ENCODE measurements at regions not wholly inside any gene's neighbourhood (a gene's known extent, or its start where the extent isn't known, plus 50 kb on each side); places are given as distances from the start of the nearest gene placed in this dataset.

DNA sequence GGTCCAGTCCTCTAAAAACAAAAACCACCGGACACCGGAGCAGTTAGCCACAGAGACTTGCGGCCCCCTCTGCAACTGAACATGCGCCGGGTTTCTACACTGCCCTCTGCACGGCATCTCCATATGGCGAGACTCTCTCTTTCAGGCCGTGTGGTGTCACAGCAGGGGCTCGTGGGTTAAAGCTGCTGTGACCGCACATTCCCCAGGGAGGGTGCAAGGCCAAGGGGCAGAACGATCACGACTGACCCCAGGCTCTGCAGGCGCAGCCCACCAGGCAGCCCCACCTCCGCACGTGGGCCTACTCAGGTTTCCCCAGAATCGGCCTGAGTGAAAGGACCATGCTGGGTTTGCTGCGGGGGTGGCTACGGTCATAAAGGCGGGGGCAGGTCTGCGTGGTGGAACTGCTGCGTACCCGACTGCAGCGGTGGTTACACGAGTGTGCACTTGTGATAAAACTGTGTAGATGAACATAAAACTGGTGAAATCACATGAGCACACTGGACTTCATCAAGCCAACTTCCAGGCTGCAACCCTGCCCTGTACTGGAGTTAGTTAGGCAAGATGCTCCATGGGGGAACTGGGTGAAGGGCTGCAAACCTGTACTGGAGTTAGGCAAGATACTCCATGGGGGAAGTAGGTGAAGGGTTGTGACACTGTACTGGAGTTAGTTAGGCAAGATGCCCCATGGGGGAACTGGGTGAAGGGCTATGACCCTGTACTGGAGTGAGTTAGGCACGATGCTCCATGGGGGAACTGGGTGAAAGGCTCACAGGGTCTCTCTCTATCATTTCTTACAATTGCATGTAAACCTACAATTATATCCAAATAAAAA is 81.4 kb upstream of the PPP2R2D start:
- FAIRE-seq (no peak), ATAC-seq (no peak), DNase-seq (ENCODE audit: low spot score) (no peak)
- Histone ChIP-seq H3K4me3 (replicated peaks in 1 of 3; ENCODE audit: insufficient read depth in 1 of 3, low read depth in 2 of 3, low read length in 3 of 3) (no peak overlapping the region), H3K79me2 (ENCODE audit: insufficient read depth, low read length) (no peaks in the 10 kb centered on the region), H3K4me2 (ENCODE audit: low read depth, low read length) (no peak overlapping the region), H3K9me3 (ENCODE audit: low read length) (no peaks in the 10 kb centered on the region), H2AFZ (ENCODE audit: low read length) (no peak overlapping the region), H3K4me1 (ENCODE audit: insufficient read depth, low read length) (peaks cover 6% of the 10 kb centered on the region), H3K27ac (ENCODE audit: extremely low read length, insufficient read depth, low read length) (no peak overlapping the region), H3K27me3 (ENCODE audit: control insufficient read depth in 1 of 2, insufficient read depth in 2 of 2, low read length in 2 of 2) (peaks cover 0 to 28% of the 10 kb centered on the region in 2 experiments; a peak in 4 of 5 replicates), H3K36me3 (replicated peaks in 1 of 2; ENCODE audit: control insufficient read depth in 1 of 2, insufficient read depth in 2 of 2, low read length in 2 of 2) (no peaks in the 10 kb centered on the region), H3K9ac (ENCODE audit: insufficient read depth, low read depth, low read length) (no peak overlapping the region), H4K20me1 (ENCODE audit: insufficient read depth, low read length) (no peaks in the 10 kb centered on the region)
- BruUV-seq (replicated peaks): no TSS peak
- in situ Hi-C loops (cut with HindIII; ENCODE audit: extremely low pct_ligation_motif_present, low pct_unique_long_range_greater_than_20kb): no loop called here
- no peak for TF ChIP-seq ZSCAN21 (CRISPR knock-in tag; IDR thresholded peaks at IDR 0.05; ENCODE audit: borderline replicate concordance)
- no peak for TF ChIP-seq RAD51 (IDR thresholded peaks at IDR 0.05; ENCODE audit: borderline replicate concordance)
- no peak for TF ChIP-seq NCOA5 (CRISPR knock-in tag; IDR thresholded peaks at IDR 0.05)
- no peak for TF ChIP-seq TBX2 (CRISPR knock-in tag; IDR thresholded peaks at IDR 0.05; ENCODE audit: borderline replicate concordance)
- TF ChIP-seq ZNF563 (CRISPR knock-in tag; IDR thresholded peaks at IDR 0.05): no peak
- TF ChIP-seq, protein P1, sequence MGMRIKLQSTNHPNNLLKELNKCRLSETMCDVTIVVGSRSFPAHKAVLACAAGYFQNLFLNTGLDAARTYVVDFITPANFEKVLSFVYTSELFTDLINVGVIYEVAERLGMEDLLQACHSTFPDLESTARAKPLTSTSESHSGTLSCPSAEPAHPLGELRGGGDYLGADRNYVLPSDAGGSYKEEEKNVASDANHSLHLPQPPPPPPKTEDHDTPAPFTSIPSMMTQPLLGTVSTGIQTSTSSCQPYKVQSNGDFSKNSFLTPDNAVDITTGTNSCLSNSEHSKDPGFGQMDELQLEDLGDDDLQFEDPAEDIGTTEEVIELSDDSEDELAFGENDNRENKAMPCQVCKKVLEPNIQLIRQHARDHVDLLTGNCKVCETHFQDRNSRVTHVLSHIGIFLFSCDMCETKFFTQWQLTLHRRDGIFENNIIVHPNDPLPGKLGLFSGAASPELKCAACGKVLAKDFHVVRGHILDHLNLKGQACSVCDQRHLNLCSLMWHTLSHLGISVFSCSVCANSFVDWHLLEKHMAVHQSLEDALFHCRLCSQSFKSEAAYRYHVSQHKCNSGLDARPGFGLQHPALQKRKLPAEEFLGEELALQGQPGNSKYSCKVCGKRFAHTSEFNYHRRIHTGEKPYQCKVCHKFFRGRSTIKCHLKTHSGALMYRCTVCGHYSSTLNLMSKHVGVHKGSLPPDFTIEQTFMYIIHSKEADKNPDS (CRISPR knock-in tag; IDR thresholded peaks at IDR 0.05): no peak
- TF ChIP-seq, protein P2, sequence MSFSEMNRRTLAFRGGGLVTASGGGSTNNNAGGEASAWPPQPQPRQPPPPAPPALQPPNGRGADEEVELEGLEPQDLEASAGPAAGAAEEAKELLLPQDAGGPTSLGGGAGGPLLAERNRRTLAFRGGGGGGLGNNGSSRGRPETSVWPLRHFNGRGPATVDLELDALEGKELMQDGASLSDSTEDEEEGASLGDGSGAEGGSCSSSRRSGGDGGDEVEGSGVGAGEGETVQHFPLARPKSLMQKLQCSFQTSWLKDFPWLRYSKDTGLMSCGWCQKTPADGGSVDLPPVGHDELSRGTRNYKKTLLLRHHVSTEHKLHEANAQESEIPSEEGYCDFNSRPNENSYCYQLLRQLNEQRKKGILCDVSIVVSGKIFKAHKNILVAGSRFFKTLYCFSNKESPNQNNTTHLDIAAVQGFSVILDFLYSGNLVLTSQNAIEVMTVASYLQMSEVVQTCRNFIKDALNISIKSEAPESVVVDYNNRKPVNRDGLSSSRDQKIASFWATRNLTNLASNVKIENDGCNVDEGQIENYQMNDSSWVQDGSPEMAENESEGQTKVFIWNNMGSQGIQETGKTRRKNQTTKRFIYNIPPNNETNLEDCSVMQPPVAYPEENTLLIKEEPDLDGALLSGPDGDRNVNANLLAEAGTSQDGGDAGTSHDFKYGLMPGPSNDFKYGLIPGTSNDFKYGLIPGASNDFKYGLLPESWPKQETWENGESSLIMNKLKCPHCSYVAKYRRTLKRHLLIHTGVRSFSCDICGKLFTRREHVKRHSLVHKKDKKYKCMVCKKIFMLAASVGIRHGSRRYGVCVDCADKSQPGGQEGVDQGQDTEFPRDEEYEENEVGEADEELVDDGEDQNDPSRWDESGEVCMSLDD (CRISPR knock-in tag; IDR thresholded peaks at IDR 0.05; ENCODE audit: borderline replicate concordance): no peak
- TF ChIP-seq ZNF567 (CRISPR knock-in tag; IDR thresholded peaks at IDR 0.05; ENCODE audit: borderline replicate concordance): no peak
- TF ChIP-seq BHLHE40 (IDR thresholded peaks at IDR 0.05; ENCODE audit: low read length): no peak
- TF ChIP-seq, protein P3, sequence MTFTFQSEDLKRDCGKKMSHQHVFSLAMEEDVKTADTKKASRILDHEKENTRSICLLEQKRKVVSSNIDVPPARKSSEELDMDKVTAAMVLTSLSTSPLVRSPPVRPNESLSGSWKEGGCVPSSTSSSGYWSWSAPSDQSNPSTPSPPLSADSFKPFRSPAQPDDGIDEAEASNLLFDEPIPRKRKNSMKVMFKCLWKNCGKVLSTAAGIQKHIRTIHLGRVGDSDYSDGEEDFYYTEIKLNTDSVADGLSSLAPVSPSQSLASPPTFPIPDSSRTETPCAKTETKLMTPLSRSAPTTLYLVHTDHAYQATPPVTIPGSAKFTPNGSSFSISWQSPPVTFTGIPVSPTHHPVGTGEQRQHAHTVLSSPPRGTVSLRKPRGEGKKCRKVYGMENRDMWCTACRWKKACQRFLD (CRISPR knock-in tag; IDR thresholded peaks at IDR 0.05; ENCODE audit: borderline replicate concordance): no peak
- TF ChIP-seq, protein P4, sequence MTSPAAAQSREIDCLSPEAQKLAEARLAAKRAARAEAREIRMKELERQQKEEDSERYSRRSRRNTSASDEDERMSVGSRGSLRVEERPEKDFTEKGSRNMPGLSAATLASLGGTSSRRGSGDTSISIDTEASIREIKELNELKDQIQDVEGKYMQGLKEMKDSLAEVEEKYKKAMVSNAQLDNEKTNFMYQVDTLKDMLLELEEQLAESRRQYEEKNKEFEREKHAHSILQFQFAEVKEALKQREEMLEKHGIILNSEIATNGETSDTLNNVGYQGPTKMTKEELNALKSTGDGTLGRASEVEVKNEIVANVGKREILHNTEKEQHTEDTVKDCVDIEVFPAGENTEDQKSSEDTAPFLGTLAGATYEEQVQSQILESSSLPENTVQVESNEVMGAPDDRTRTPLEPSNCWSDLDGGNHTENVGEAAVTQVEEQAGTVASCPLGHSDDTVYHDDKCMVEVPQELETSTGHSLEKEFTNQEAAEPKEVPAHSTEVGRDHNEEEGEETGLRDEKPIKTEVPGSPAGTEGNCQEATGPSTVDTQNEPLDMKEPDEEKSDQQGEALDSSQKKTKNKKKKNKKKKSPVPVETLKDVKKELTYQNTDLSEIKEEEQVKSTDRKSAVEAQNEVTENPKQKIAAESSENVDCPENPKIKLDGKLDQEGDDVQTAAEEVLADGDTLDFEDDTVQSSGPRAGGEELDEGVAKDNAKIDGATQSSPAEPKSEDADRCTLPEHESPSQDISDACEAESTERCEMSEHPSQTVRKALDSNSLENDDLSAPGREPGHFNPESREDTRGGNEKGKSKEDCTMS (CRISPR knock-in tag; conservative IDR thresholded peaks at IDR 0.05): no peak
- TF ChIP-seq MIXL1 (CRISPR knock-in tag; IDR thresholded peaks at IDR 0.05): no peak
- TF ChIP-seq SP5 (CRISPR knock-in tag; IDR thresholded peaks at IDR 0.05; ENCODE audit: borderline replicate concordance, low read depth): no peak
- TF ChIP-seq REXO4 (CRISPR knock-in tag; IDR thresholded peaks at IDR 0.05; ENCODE audit: borderline replicate concordance): no peak
- no peak for TF ChIP-seq JUNB (CRISPR knock-in tag; IDR thresholded peaks at IDR 0.05; ENCODE audit: borderline replicate concordance)
- WGBS (ENCODE audit: low lambda C conversion rate): 48% methylated on average over 17 of the region's 25 CpGs
- POLR2A ChIA-PET: no interaction called here
- intact Hi-C loops (cut with micrococcal nuclease; ENCODE audit: unreplicated experiment): no loop called here
- CTCF ChIA-PET (ENCODE audit: low intra/inter-chr PET ratio, low total read pairs): no interaction called here
